ENCODE measurements at regions not wholly inside any gene's neighbourhood (a gene's known extent, or its start where the extent isn't known, plus 50 kb on each side); places are given as distances from the start of the nearest gene placed in this dataset.

DNA sequence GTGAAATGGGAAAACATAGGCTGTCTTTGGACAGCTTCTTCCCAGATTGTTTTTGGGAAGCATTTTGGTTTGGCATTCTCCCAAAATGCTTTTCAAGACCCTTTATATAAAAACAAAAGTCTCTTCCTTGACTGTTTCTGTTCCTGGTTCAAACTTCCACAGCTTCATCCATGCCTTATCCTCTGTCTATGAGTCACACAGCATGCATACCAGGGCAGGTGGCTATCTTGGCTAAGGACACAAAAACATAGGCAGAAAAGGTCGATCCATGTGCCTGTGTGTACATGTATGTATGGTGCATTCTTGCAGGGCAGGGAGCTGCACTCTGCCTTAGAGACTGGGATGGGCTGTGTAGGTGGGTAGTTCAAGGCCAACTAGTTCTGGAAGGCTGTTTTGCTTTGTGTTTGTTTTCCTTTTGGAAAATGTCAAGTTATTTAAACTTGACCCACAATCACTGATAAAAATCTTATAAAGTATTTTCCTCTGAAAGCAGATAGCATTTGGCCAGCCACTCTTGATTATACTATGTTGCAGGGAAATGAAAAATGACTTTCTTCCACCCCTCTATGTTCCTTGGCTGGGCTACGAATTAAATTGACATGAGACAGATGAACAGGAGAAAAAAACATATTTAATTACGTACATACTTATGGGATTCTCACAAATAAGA lies 437.0 kb downstream of the SIPA1L2 start (continued):
- TF ChIP-seq RNF2 (IDR thresholded peaks at IDR 0.05; ENCODE audit: borderline replicate concordance, low read depth, low read length, missing control alignments, poor library complexity, severe bottlenecking) (no peak), POLR2AphosphoS5 (IDR thresholded peaks at IDR 0.05; ENCODE audit: low read depth, low read length) (no peak; the same call in 1 of the 2 replicates), TAF1 (IDR thresholded peaks at IDR 0.05; ENCODE audit: low read depth, low read length) (no peak), CHD1 (IDR thresholded peaks at IDR 0.05; ENCODE audit: low read depth, low read length) (no peak), JUND (IDR thresholded peaks at IDR 0.05; ENCODE audit: low read length) (no peak), NANOG (IDR thresholded peaks at IDR 0.05; ENCODE audit: insufficient read depth, low read depth, low read length, poor library complexity, severe bottlenecking) (no peak)

Data from H1 (cell line).